GM23338 (cell line): ENCODE measurements at regions not wholly inside any gene's neighbourhood (a gene's known extent, or its start where the extent isn't known, plus 50 kb on each side); places are given as distances from the start of the nearest gene placed in this dataset.

Experiments
- ATAC-seq: fragments of 200-7000 bp; cut with Tn5 transposase; 3 replicates; pipeline ENCODE4 v1.9.1; 2020
- DNase-seq: peaks from one replicate; pipeline ENCODE4 v3.0.0-alpha.2; 2015; ENCODE audit warnings: low spot score
- H2AFZ ChIP-seq: fragments of 200-600 bp; sonication (generic); 2 replicates; pipeline ENCODE4 v1.8.0; 2016; ENCODE audit warnings: antibody characterized with exemption, mild to moderate bottlenecking, moderate library complexity
- H3F3A ChIP-seq: fragments of 200-600 bp; sonication (generic); replicated peaks from 2 replicates; pipeline ENCODE4 v1.8.0; 2017; ENCODE audit warnings: antibody characterized with exemption, mixed run types, low read depth
- H3K27ac ChIP-seq: fragments of 200-600 bp; sonication (generic); 2 replicates; pipeline ENCODE4 v1.6.1; 2016; ENCODE audit warnings: low read depth
- H3K27me3 ChIP-seq: fragments of 200-600 bp; sonication (generic); 2 replicates; pipeline ENCODE4 v1.8.0; 2016; ENCODE audit warnings: mild to moderate bottlenecking, mixed run types, moderate library complexity; ENCODE audit not compliant: insufficient read depth
- H3K36me3 ChIP-seq: fragments of 200-600 bp; sonication (generic); 2 replicates; pipeline ENCODE4 v1.8.0; 2016; ENCODE audit warnings: mild to moderate bottlenecking; ENCODE audit not compliant: insufficient read depth
- H3K4me1 ChIP-seq: fragments of 200-600 bp; sonication (generic); 2 replicates; pipeline ENCODE4 v1.8.0; 2016; ENCODE audit warnings: mild to moderate bottlenecking, moderate library complexity; ENCODE audit not compliant: insufficient read depth
- H3K4me2 ChIP-seq: fragments of 200-600 bp; sonication (generic); 2 replicates; pipeline ENCODE4 v1.7.1; 2017; ENCODE audit warnings: mixed run types
- H3K4me3 ChIP-seq: fragments of 200-600 bp; sonication (generic); 2 replicates; pipeline ENCODE4 v1.6.1; 2016; ENCODE audit warnings: mixed run types
- H3K79me2 ChIP-seq: fragments of 200-600 bp; sonication (generic); replicated peaks from 2 replicates; pipeline ENCODE4 v1.8.0; 2017; ENCODE audit warnings: mild to moderate bottlenecking; ENCODE audit not compliant: insufficient read depth
- H3K9me2 ChIP-seq: fragments of 200-600 bp; sonication (generic); 2 replicates; pipeline ENCODE4 v1.8.0; 2017; ENCODE audit not compliant: insufficient read depth
- H4K20me1 ChIP-seq: fragments of 200-600 bp; sonication (generic); replicated peaks from 2 replicates; pipeline ENCODE4 v1.8.0; 2017; ENCODE audit warnings: mild to moderate bottlenecking; ENCODE audit not compliant: insufficient read depth
- H3K27ac Mint-ChIP-seq: 2 replicates; pipeline ENCODE4 v1.8.0; 2020; ENCODE audit warnings: inconsistent platforms, mild to moderate bottlenecking, moderate library complexity, mixed read lengths
- H3K27me3 Mint-ChIP-seq: 3 replicates; pipeline ENCODE4 v1.8.0; 2022; ENCODE audit warnings: low read depth, mild to moderate bottlenecking, moderate library complexity, mixed read lengths, inconsistent platforms; ENCODE audit not compliant: insufficient read depth, poor library complexity
- H3K36me3 Mint-ChIP-seq: 3 replicates; pipeline ENCODE4 v1.8.0; 2021; ENCODE audit warnings: low read depth, mild to moderate bottlenecking, inconsistent platforms, moderate library complexity, mixed read lengths
- H3K4me1 Mint-ChIP-seq: 3 replicates; pipeline ENCODE4 v1.8.0; 2020; ENCODE audit warnings: mild to moderate bottlenecking, inconsistent platforms, mixed read lengths
- H3K4me3 Mint-ChIP-seq: 3 replicates; pipeline ENCODE4 v1.8.0; 2021; ENCODE audit warnings: moderate library complexity, mild to moderate bottlenecking, inconsistent platforms, mixed read lengths
- H3K9me3 Mint-ChIP-seq: 3 replicates; pipeline ENCODE4 v1.8.0; 2020; ENCODE audit warnings: moderate library complexity, mild to moderate bottlenecking, inconsistent platforms, mixed read lengths
- CREB1 ChIP-seq: fragments of 250-450 bp; sonication (Bioruptor Pico); IDR thresholded peaks from 2 replicates; pipeline ENCODE4 v1.5.0; 2020; ENCODE audit warnings: low read depth, mild to moderate bottlenecking, moderate library complexity
- EZH2 ChIP-seq: fragments of 200-600 bp; sonication (generic); IDR thresholded peaks from one replicate; pipeline ENCODE4 v1.8.0; 2017; ENCODE audit warnings: antibody characterized with exemption, mild to moderate bottlenecking, low read depth; ENCODE audit not compliant: unreplicated experiment
- JUNB ChIP-seq: IDR thresholded peaks from one replicate; pipeline ENCODE4 v1.6.1; 2016; ENCODE audit warnings: antibody characterized with exemption; ENCODE audit not compliant: unreplicated experiment
- POLR2AphosphoS5 ChIP-seq: IDR thresholded peaks from 2 replicates; pipeline ENCODE4 v1.6.1; 2016; ENCODE audit warnings: antibody characterized with exemption, low read depth
- STAT1 ChIP-seq: IDR thresholded peaks from one replicate; pipeline ENCODE4 v1.6.1; 2016; ENCODE audit warnings: antibody characterized with exemption; ENCODE audit not compliant: unreplicated experiment
- ZNF462 ChIP-seq: fragments of 250-450 bp; sonication (Bioruptor Pico); IDR thresholded peaks from 2 replicates; pipeline ENCODE4 v1.5.0; 2020; ENCODE audit warnings: mild to moderate bottlenecking, moderate library complexity
- TF ChIP-seq, protein P1 (sequence below): IDR thresholded peaks from 2 replicates; pipeline ENCODE4 v1.6.1; 2016; ENCODE audit warnings: antibody characterized with exemption

DNA sequence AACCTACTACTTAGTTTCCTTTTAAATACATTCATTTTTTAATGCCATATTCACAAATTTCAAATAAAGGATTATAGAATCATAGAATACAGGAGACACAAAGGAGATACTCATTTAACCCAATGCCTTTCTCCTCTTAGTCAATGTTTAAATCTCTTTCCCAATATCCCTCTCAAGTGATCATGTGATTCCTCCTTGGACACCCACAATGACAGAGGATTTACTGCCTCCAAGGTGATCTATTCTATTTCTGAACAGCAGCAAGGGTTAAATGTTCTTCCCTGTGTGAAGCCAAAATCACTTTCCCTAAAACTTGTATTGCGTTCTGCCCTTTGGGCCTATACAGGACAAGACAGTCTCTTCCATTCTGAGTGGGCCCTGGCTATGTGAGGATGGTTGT is 73.3 kb upstream of the PICALM start (continued):
- TF ChIP-seq ZNF462 (no peak), POLR2AphosphoS5 (no peak), JUNB (no peak)
- TF ChIP-seq, protein P1, sequence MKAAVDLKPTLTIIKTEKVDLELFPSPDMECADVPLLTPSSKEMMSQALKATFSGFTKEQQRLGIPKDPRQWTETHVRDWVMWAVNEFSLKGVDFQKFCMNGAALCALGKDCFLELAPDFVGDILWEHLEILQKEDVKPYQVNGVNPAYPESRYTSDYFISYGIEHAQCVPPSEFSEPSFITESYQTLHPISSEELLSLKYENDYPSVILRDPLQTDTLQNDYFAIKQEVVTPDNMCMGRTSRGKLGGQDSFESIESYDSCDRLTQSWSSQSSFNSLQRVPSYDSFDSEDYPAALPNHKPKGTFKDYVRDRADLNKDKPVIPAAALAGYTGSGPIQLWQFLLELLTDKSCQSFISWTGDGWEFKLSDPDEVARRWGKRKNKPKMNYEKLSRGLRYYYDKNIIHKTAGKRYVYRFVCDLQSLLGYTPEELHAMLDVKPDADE, result no peak

DNA sequence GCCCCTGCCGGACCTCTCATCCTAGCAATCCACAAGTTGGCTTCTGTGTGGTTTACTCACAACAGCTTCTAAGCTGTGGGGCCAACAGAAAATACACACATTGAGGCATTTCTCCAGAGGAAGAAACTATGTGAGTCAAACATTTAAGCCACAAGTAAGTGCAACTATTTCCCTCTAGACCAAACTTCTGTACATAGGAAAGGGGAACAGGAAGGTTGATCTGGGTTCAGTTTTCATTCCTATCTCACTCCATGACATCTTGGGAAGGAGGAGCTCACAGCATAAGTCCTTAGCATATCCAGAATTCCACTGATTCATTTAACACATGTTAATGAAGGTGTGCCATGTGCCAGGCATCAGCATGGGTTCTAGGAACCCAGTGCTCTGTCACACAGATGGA is 72.8 kb upstream of the PICALM start:
- Mint-ChIP-seq H3K27ac (no peak overlapping the region), H3K4me3 (no peak overlapping the region)

More for the DNA sequence above, 72.8 kb upstream of the PICALM start:
- ATAC-seq, result no peak
- no peaks in the 10 kb centered on the region for H3K4me1 Mint-ChIP-seq
- H2AFZ ChIP-seq, result no peak overlapping the region
- H3K79me2 ChIP-seq, result no peaks in the 10 kb centered on the region
- no peaks in the 10 kb centered on the region for H3K36me3 Mint-ChIP-seq
- no peaks in the 10 kb centered on the region for H3K9me2 ChIP-seq
- H3K27me3 Mint-ChIP-seq, result no peaks in the 10 kb centered on the region
- H3K4me1 ChIP-seq, result no peaks in the 10 kb centered on the region
- no peaks in the 10 kb centered on the region for H3K36me3 ChIP-seq
- no peaks in the 10 kb centered on the region for H3K9me3 Mint-ChIP-seq
- no peak overlapping the region for H3K27ac ChIP-seq
- TF ChIP-seq CREB1 (CRISPR knock-in tag), result no peak
- TF ChIP-seq ZNF462, result no peak
- no peak for TF ChIP-seq STAT1
- TF ChIP-seq EZH2, result no peak
- no peaks in the 10 kb centered on the region for H3K27me3 ChIP-seq
- no peaks in the 10 kb centered on the region for H4K20me1 ChIP-seq
- DNase-seq, result no peak
- no peak overlapping the region for H3K4me2 ChIP-seq
- no peak overlapping the region for H3K4me3 ChIP-seq
- no peaks in the 10 kb centered on the region for H3F3A ChIP-seq
